RWPE1 (cell line): ENCODE measurements at regions not wholly inside any gene's neighbourhood (a gene's known extent, or its start where the extent isn't known, plus 50 kb on each side); places are given as distances from the start of the nearest gene placed in this dataset.
"Not testable (repeated sequence)": the region's sequence is repeated elsewhere in the genome, so short reads cannot be mapped to it uniquely, and the experiment has no call there.

Source experiments
- CTCF ChIA-PET: fragments of 350-600 bp; sonication (Branson Sonifier 250); formaldehyde crosslinking; extraction: SDS; loops from one replicate; lab custom pipeline; 2021; lab: Yijun Ruan, JAX
- POLR2A ChIA-PET: fragments of 400-600 bp; formaldehyde crosslinking; extraction: SDS; loops from one replicate; lab custom pipeline; 2020; ENCODE audit warnings: antibody characterized with exemption; ENCODE audit not compliant: low non-redundant PET; lab: Yijun Ruan, JAX
- DNase-seq: peaks from one replicate; pipeline ENCODE4 v3.0.0; 2012; ENCODE audit warnings: low spot score
- H3K27ac ChIP-seq: fragments of 450-650 bp; 2 replicates; pipeline ENCODE4 v1.5.1; 2017
- TF ChIP-seq, protein P1 (sequence below): fragments of 450-650 bp; conservative IDR thresholded peaks from 2 replicates; pipeline ENCODE4 v1.5.1; 2017; ENCODE audit warnings: low read depth, mild to moderate bottlenecking

DNA sequence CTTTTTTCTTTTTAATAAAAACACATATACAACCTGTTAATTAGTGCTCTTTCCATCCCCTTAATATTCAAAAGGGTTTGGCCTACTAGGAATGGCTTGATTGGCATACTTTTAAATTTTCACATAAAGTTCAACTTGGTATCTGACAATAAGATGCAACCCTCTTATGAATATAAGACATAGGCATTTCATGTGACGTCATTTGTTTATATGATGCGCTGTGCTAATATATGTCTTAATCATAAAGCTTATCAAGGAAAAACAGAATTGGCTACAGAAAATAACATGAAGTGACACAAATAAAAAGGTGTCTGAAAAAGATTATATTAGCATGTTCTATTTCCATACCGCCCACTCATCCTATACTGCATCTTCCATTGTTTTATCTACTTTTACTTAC, 1642.4 kb downstream of the EFNA5 start:
- H3K27ac ChIP-seq = no peak overlapping the region
- no peak for DNase-seq
- POLR2A ChIA-PET = no interaction called here
- TF ChIP-seq, protein P1, sequence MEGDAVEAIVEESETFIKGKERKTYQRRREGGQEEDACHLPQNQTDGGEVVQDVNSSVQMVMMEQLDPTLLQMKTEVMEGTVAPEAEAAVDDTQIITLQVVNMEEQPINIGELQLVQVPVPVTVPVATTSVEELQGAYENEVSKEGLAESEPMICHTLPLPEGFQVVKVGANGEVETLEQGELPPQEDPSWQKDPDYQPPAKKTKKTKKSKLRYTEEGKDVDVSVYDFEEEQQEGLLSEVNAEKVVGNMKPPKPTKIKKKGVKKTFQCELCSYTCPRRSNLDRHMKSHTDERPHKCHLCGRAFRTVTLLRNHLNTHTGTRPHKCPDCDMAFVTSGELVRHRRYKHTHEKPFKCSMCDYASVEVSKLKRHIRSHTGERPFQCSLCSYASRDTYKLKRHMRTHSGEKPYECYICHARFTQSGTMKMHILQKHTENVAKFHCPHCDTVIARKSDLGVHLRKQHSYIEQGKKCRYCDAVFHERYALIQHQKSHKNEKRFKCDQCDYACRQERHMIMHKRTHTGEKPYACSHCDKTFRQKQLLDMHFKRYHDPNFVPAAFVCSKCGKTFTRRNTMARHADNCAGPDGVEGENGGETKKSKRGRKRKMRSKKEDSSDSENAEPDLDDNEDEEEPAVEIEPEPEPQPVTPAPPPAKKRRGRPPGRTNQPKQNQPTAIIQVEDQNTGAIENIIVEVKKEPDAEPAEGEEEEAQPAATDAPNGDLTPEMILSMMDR = no peak
- CTCF ChIA-PET = interaction anchor here (0.7 kb wide), 1 partner anchor 389 kb away, joined by 3 read pairs; no protein-coding TSS in a partner anchor

DNA sequence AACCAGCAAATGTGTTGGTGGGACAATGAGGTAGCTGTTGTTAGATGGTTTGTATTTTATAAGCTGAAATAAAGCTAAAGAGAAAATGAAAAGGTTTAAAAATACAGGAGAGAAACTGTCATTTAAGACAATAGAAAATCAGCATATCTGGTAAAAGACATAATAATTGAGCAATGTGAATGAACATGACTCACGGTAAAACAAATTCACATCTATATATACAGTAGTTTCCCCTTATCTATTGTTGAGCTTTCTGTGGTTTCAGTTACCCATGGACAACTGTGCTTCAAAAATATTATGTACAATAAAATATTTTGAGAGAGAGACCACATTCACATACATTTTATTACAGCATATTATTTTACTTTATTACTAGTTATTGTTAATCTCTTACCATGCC, 1649.8 kb downstream of the EFNA5 start:
- DNase-seq = no peak
- POLR2A ChIA-PET = no interaction called here
- TF ChIP-seq, protein P1 = no peak
- CTCF ChIA-PET = interaction anchor here (0.6 to 0.7 kb wide), 2 partner anchors 98 to 176 kb away, joined by 3 to 4 read pairs; no protein-coding TSS in a partner anchor
- H3K27ac ChIP-seq = no peak overlapping the region

DNA sequence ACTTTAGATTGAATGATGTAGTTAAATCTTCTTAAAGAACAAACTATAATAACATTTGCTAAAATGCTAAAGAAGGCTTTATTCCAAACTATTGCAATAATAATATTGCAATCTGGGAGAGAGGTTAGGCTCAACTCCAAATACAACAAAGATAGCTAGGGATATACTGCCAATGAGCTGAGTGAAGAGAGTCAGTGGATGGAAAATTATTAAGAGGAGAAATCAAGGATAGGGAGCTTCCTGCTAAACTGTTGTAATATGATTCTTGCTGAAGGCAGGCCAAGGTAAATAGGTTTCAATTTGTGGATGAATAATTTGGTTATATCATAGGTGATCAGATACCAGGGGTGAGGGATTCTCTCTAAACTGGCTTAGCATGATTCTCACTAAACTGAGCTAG, 1651.5 kb downstream of the EFNA5 start:
- POLR2A ChIA-PET = no interaction called here
- TF ChIP-seq, protein P1 = no peak
- no peak overlapping the region for H3K27ac ChIP-seq
- no peak for DNase-seq
- CTCF ChIA-PET = no interaction called here

DNA sequence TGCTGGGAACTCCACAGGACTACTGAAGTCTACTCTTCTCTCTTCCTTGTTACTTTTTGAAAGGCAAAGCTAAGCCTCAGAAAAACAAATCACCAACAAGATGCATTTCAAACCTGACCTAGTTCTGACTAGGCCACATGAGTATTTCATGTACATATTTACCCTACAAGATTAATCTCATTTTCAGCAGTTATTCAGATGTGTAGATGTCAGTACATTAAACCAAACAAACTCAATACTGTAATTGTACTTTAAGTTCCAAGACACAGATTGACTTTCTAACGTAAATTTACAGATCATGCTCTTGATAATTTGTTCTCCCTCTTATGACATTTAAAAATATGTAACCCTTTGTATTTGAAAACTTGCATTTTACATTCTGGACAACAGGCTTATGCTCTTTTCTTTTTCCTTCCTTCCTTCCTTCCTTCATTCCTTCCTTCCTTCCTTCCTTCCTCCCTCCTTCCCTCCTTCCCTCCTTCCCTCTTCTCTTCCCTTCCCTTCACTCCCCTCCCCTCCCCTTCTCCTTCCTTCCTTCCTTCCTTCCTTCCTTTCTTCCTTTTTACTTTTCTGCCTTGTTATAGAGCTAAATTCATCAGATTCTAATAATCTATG, 1653.4 kb downstream of the EFNA5 start:
- H3K27ac ChIP-seq = no peak overlapping the region
- ChIA-PET CTCF (no interaction called here), POLR2A (no interaction called here)
- no peak for DNase-seq
- TF ChIP-seq, protein P1 = no peak

DNA sequence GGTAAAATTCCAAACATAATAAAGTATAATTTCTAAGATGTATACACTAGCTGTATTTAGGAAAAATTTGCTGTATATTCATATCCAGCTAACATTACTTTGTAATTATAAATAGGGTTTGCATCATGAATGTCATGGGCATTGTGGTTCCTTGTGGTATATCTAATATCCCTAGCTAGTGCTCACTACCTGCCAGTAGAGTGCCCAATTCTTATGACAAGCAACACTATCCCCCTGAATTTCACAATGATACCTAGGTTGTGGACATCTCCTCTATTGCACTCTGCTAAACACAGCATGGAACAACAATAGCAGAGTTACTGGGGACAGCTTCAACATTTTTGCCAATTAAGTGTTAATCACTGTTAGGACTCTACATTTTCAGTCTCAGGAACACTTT, 1656.5 kb downstream of the EFNA5 start:
- TF ChIP-seq, protein P1 = no peak
- POLR2A ChIA-PET = no interaction called here
- no peak for DNase-seq
- no peak overlapping the region for H3K27ac ChIP-seq
- CTCF ChIA-PET = interaction anchor here (0.7 to 1.3 kb wide), 2 partner anchors 44 to 434 kb away, joined by 4 read pairs; no protein-coding TSS in a partner anchor

DNA sequence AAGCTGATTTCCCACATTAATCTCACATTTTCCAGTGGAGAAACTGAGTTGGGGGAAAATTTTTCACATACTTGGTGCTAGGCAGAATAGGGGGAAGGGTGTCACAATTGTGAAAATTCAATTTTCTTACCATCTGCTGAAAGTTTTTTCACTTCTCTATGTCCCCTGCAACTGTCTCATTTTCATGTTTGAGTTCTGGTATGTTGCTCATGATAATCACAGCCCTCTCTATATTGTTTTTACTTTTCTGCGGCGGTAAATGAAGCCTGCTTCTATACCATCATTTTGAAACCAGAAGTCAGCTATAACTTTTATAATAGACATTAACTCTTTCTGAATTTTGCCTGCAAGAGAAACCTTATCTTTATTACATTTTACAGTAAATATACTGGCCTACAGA, 1664.5 kb downstream of the EFNA5 start:
- POLR2A ChIA-PET = no interaction called here
- no peak overlapping the region for H3K27ac ChIP-seq
- no peak for DNase-seq
- CTCF ChIA-PET = no interaction called here
- TF ChIP-seq, protein P1 = no peak

DNA sequence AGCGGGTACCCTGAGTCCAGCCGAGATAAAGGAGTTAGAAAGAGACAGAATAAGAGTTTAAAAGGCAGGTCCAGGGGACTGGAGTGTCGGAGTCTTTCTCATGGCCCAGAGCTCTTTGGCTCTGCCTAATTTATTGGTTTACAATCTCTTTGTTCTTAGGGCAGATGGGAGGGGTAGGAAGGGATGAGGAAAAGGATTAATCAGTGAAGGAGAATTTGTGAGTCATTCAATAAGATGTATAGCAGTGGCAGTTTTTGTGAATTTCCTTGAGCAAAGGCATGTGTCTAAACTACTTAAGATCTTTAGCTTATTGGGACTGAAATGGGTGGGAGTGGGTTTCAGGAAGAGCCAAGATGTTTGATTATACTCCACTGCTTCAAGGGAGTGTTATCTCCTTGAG, 1671.7 kb downstream of the EFNA5 start:
- DNase-seq, H3K27ac ChIP-seq, POLR2A ChIA-PET, CTCF ChIA-PET: not testable (repeated sequence)
